Activated B cell treated with CpG ODN at 0.5 μM for 24 hours (primary cell): ENCODE measurements at regions not wholly inside any gene's neighbourhood (a gene's known extent, or its start where the extent isn't known, plus 50 kb on each side); places are given as distances from the start of the nearest gene placed in this dataset.

Source experiments
- ATAC-seq: fragments of 200-7000 bp; cut with Tn5 transposase; one replicate; pipeline ENCODE4 v1.10.0; 2021; ENCODE audit warnings: low read depth, mild to moderate bottlenecking, moderate library complexity
- CTCF ChIA-PET: fragments of 350-600 bp; sonication (Branson Sonifier 250); formaldehyde crosslinking; loops from one replicate; lab custom pipeline; 2021; ENCODE audit warnings: antibody characterized with exemption; lab: Charles Lee
- POLR2A ChIA-PET: fragments of 350-600 bp; sonication (Branson Sonifier 250); formaldehyde crosslinking; loops from one replicate; lab custom pipeline; 2021; ENCODE audit warnings: antibody characterized with exemption; lab: Charles Lee
- DNase-seq: peaks from one replicate; pipeline ENCODE4 v3.0.0; 2022
- H3K27ac Mint-ChIP-seq: one replicate; pipeline ENCODE4 v1.8.0; 2020; ENCODE audit warnings: mixed read lengths
- H3K27me3 Mint-ChIP-seq: one replicate; pipeline ENCODE4 v1.8.0; 2021; ENCODE audit warnings: mixed read lengths
- H3K36me3 Mint-ChIP-seq: one replicate; pipeline ENCODE4 v1.8.0; 2021; ENCODE audit warnings: low read depth, mixed read lengths
- H3K4me1 Mint-ChIP-seq: one replicate; pipeline ENCODE4 v1.8.0; 2021; ENCODE audit warnings: mixed read lengths
- H3K4me3 Mint-ChIP-seq: one replicate; pipeline ENCODE4 v1.8.0; 2020; ENCODE audit warnings: mild to moderate bottlenecking, mixed read lengths
- H3K9me3 Mint-ChIP-seq: one replicate; pipeline ENCODE4 v1.8.0; 2020; ENCODE audit warnings: mixed read lengths
- intact Hi-C: fragments of 100-400 bp; cut with micrococcal nuclease; formaldehyde crosslinking; loops from one replicate; pipeline ENCODE4 v1.15.1; 2024
- TF ChIP-seq, protein P1 (sequence below): fragments of 200-600 bp; IDR thresholded peaks from one replicate; pipeline ENCODE4 v1.8.0; 2022; ENCODE audit warnings: antibody characterized with exemption, mild to moderate bottlenecking

- ATAC-seq (no peak), DNase-seq (no peak)
- intact Hi-C loops: no loop called here
- Mint-ChIP-seq H3K27ac (no peak overlapping the region), H3K27me3 (no peaks in the 10 kb centered on the region), H3K9me3 (no peaks in the 10 kb centered on the region), H3K4me1 (no peaks in the 10 kb centered on the region), H3K4me3 (no peak overlapping the region), H3K36me3 (no peaks in the 10 kb centered on the region)
- ChIA-PET CTCF (no interaction called here), POLR2A (no interaction called here)
- TF ChIP-seq, protein P1, sequence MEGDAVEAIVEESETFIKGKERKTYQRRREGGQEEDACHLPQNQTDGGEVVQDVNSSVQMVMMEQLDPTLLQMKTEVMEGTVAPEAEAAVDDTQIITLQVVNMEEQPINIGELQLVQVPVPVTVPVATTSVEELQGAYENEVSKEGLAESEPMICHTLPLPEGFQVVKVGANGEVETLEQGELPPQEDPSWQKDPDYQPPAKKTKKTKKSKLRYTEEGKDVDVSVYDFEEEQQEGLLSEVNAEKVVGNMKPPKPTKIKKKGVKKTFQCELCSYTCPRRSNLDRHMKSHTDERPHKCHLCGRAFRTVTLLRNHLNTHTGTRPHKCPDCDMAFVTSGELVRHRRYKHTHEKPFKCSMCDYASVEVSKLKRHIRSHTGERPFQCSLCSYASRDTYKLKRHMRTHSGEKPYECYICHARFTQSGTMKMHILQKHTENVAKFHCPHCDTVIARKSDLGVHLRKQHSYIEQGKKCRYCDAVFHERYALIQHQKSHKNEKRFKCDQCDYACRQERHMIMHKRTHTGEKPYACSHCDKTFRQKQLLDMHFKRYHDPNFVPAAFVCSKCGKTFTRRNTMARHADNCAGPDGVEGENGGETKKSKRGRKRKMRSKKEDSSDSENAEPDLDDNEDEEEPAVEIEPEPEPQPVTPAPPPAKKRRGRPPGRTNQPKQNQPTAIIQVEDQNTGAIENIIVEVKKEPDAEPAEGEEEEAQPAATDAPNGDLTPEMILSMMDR: no peak
Observed at GRCh38 chr1:218946147-218946546, 227.5 kb upstream of the LYPLAL1 start.

GRCh38 chr1:218948446-218948845, 225.2 kb upstream of the LYPLAL1 start:
- Mint-ChIP-seq H3K27me3 (no peaks in the 10 kb centered on the region), H3K4me3 (no peak overlapping the region)
- intact Hi-C loops: no loop called here

GRCh38 chr1:218953386-218953785, 220.3 kb upstream of the LYPLAL1 start:
- DNase-seq (no peak), ATAC-seq (no peak)
- Mint-ChIP-seq H3K27ac (no peak overlapping the region), H3K9me3 (peaks cover 2% of the 10 kb centered on the region), H3K36me3 (no peaks in the 10 kb centered on the region), H3K4me1 (no peaks in the 10 kb centered on the region), H3K27me3 (no peaks in the 10 kb centered on the region), H3K4me3 (no peak overlapping the region)
- CTCF ChIA-PET: no interaction called here
- POLR2A ChIA-PET: no interaction called here
- intact Hi-C loops: no loop called here
- TF ChIP-seq, protein P1: no peak

More at GRCh38 chr1:218948446-218948845, 225.2 kb upstream of the LYPLAL1 start:
- Mint-ChIP-seq H3K4me1 (no peaks in the 10 kb centered on the region), H3K9me3 (no peaks in the 10 kb centered on the region), H3K27ac (no peak overlapping the region), H3K36me3 (no peaks in the 10 kb centered on the region)
- ATAC-seq (no peak), DNase-seq (no peak)
- POLR2A ChIA-PET: no interaction called here
- CTCF ChIA-PET: no interaction called here
- TF ChIP-seq, protein P1: no peak

- DNase-seq (no peak), ATAC-seq (no peak)
- intact Hi-C loops: no loop called here
- ChIA-PET POLR2A (no interaction called here), CTCF (no interaction called here)
- Mint-ChIP-seq H3K4me3 (no peak overlapping the region), H3K27ac (no peak overlapping the region), H3K9me3 (peaks cover 2% of the 10 kb centered on the region), H3K4me1 (no peaks in the 10 kb centered on the region), H3K36me3 (no peaks in the 10 kb centered on the region), H3K27me3 (no peaks in the 10 kb centered on the region)
- TF ChIP-seq, protein P1: no peak
Observed at GRCh38 chr1:218957971-218958370, 215.7 kb upstream of the LYPLAL1 start.

DNA sequence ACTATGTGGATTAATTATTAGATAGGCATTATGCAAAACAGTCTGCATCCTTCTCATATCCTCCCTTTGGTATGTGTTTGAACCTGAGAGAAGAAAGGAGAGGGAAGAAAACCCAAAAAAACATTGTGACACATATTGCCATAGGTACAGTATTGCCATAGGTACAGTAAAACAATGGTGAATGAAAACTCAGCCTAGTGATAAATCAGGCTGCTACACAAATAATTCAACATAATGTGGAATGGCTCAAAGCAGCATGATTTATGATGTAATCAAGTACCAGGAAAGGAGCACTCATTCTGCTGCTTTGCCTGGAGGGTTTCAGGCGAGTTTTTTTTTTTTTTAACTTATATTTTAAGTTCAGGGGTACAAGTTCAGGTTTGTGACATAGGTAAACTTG, 213.9 kb upstream of the LYPLAL1 start:
- H3K4me3 Mint-ChIP-seq: no peak overlapping the region
- H3K27me3 Mint-ChIP-seq: no peaks in the 10 kb centered on the region
- TF ChIP-seq, protein P1: no peak
- ATAC-seq (no peak), DNase-seq (no peak)
- H3K9me3 Mint-ChIP-seq: peaks cover 2% of the 10 kb centered on the region
- H3K27ac Mint-ChIP-seq: no peak overlapping the region
- ChIA-PET CTCF (no interaction called here), POLR2A (no interaction called here)
- intact Hi-C loops: no loop called here
- no peaks in the 10 kb centered on the region for H3K36me3 Mint-ChIP-seq
- no peaks in the 10 kb centered on the region for H3K4me1 Mint-ChIP-seq
